OCI-LY7 (cell line): ENCODE measurements at regions not wholly inside any gene's neighbourhood (a gene's known extent, or its start where the extent isn't known, plus 50 kb on each side); places are given as distances from the start of the nearest gene placed in this dataset.

ENCODE experiments used
- BruUV-seq: library from RNA; stranded (reverse); fragments of 400-500 nt; replicated peaks from 2 replicates; lab custom pipeline; 2021; lab: Mats Ljungman, UMichigan
- CTCF ChIA-PET: fragments of 300-600 bp; sonication (Branson Sonifier 250); formaldehyde crosslinking; loops from one replicate; lab custom pipeline; 2022; ENCODE audit warnings: antibody characterized with exemption; ENCODE audit not compliant: unreplicated experiment; lab: Charles Lee
- POLR2A ChIA-PET: fragments of 300-600 bp; sonication (Branson Sonifier 250); formaldehyde crosslinking; loops from one replicate; lab custom pipeline; 2022; ENCODE audit warnings: antibody characterized with exemption; lab: Charles Lee
- DNase-seq: peaks from one replicate; pipeline ENCODE4 v3.0.0-alpha.2; 2015; ENCODE audit warnings: low spot score
- H2AFZ ChIP-seq: fragments of 200-600 bp; sonication (generic), shearing (Covaris generic); 2 replicates; pipeline ENCODE4 v1.6.1; 2014; ENCODE audit warnings: mild to moderate bottlenecking, antibody characterized with exemption, low read length, moderate library complexity
- H3K27ac ChIP-seq: fragments of 200-600 bp; sonication (generic); 2 replicates; pipeline ENCODE4 v1.5.1; 2014; ENCODE audit warnings: mixed run types, low read depth, mild to moderate bottlenecking, moderate library complexity, low read length, inconsistent platforms; ENCODE audit not compliant: poor library complexity, severe bottlenecking
- H3K36me3 ChIP-seq: fragments of 200-600 bp; sonication (generic); 2 replicates; pipeline ENCODE4 v1.6.1; 2014; ENCODE audit warnings: mild to moderate bottlenecking, antibody characterized with exemption, low read length, moderate library complexity, mixed read lengths; ENCODE audit not compliant: insufficient read depth
- H3K4me1 ChIP-seq: fragments of 200-600 bp; sonication (generic); 2 replicates; pipeline ENCODE4 v1.5.1; 2014; ENCODE audit warnings: mild to moderate bottlenecking, low read length; ENCODE audit not compliant: insufficient read depth, poor library complexity, severe bottlenecking
- H3K4me2 ChIP-seq: fragments of 200-600 bp; sonication (generic); 2 replicates; pipeline ENCODE4 v1.6.1; 2014; ENCODE audit warnings: mild to moderate bottlenecking, low read length
- H3K4me3 ChIP-seq: fragments of 200-600 bp; sonication (generic); 2 replicates; pipeline ENCODE4 v1.5.1; 2014; ENCODE audit warnings: mild to moderate bottlenecking, low read depth, low read length; ENCODE audit not compliant: poor library complexity, severe bottlenecking
- H3K79me2 ChIP-seq: fragments of 200-600 bp; sonication (generic); 2 replicates; pipeline ENCODE4 v1.6.1; 2016; ENCODE audit warnings: low read depth, mild to moderate bottlenecking, low read length, moderate library complexity, mixed read lengths; ENCODE audit not compliant: insufficient read depth
- H3K9me2 ChIP-seq: fragments of 200-600 bp; sonication (generic); 2 replicates; pipeline ENCODE4 v1.6.1; 2016; ENCODE audit warnings: mild to moderate bottlenecking, low read length, mixed read lengths; ENCODE audit not compliant: insufficient read depth
- H3K9me3 ChIP-seq: fragments of 200-600 bp; sonication (generic); 2 replicates; pipeline ENCODE4 v1.6.1; 2014; ENCODE audit warnings: mild to moderate bottlenecking, mixed run types, low read length, mixed read lengths
- H4K20me1 ChIP-seq: fragments of 200-600 bp; sonication (generic); 2 replicates; pipeline ENCODE4 v1.6.1; 2014; ENCODE audit warnings: mild to moderate bottlenecking, antibody characterized with exemption, low read length, moderate library complexity, mixed read lengths; ENCODE audit not compliant: insufficient read depth
- CTCF ChIP-seq: fragments of 200-600 bp; sonication (generic); conservative IDR thresholded peaks from 2 replicates; pipeline ENCODE4 v1.5.1; 2014; ENCODE audit warnings: mild to moderate bottlenecking, antibody characterized with exemption, low read length, moderate library complexity, mixed read lengths
- EZH2phosphoT487 ChIP-seq: fragments of 200-600 bp; sonication (generic); IDR thresholded peaks from 2 replicates; pipeline ENCODE4 v1.6.1; 2018; ENCODE audit warnings: low read depth, borderline replicate concordance, mild to moderate bottlenecking, mixed run types, antibody characterized with exemption, low read length, moderate library complexity, mixed read lengths
- intact Hi-C: fragments of 100-400 bp; cut with micrococcal nuclease; formaldehyde crosslinking; loops from one replicate; pipeline ENCODE4 v1.10.0; 2022; ENCODE audit not compliant: unreplicated experiment

- CTCF ChIA-PET: no interaction called here
- intact Hi-C loops: no loop called here
- Histone ChIP-seq H3K79me2 (no peaks in the 10 kb centered on the region), H3K9me3 (no peaks in the 10 kb centered on the region), H2AFZ (no peak overlapping the region), H3K4me3 (no peak overlapping the region), H4K20me1 (no peaks in the 10 kb centered on the region), H3K27ac (no peak overlapping the region), H3K9me2 (no peaks in the 10 kb centered on the region), H3K36me3 (no peaks in the 10 kb centered on the region), H3K4me2 (no peak overlapping the region), H3K4me1 (no peaks in the 10 kb centered on the region)
- POLR2A ChIA-PET: no interaction called here
- no peak for DNase-seq
- no TSS peak for BruUV-seq
- TF ChIP-seq EZH2phosphoT487 (no peak), CTCF (no peak)
Observed at GRCh38 chr17:33499040-33499439, 205.9 kb upstream of the ASIC2 start.

- Histone ChIP-seq H3K4me1 (no peaks in the 10 kb centered on the region), H3K9me3 (no peaks in the 10 kb centered on the region), H3K36me3 (no peaks in the 10 kb centered on the region), H4K20me1 (no peaks in the 10 kb centered on the region), H3K9me2 (no peaks in the 10 kb centered on the region), H3K79me2 (no peaks in the 10 kb centered on the region), H3K27ac (no peak overlapping the region), H3K4me2 (no peak overlapping the region), H3K4me3 (no peak overlapping the region), H2AFZ (no peak overlapping the region)
- ChIA-PET POLR2A (no interaction called here), CTCF (no interaction called here)
- BruUV-seq: no TSS peak
- TF ChIP-seq CTCF (no peak), EZH2phosphoT487 (no peak)
- no peak for DNase-seq
- intact Hi-C loops: no loop called here
Observed at GRCh38 chr17:33500151-33500550, 207.1 kb upstream of the ASIC2 start.

GRCh38 chr17:33501185-33501584 is 208.1 kb upstream of the ASIC2 start:
- H3K4me1 ChIP-seq: no peaks in the 10 kb centered on the region
- H4K20me1 ChIP-seq: no peaks in the 10 kb centered on the region
- no peaks in the 10 kb centered on the region for H3K9me3 ChIP-seq
- no peaks in the 10 kb centered on the region for H3K9me2 ChIP-seq
- ChIA-PET POLR2A (no interaction called here), CTCF (no interaction called here)
- BruUV-seq: no TSS peak
- intact Hi-C loops: no loop called here
- no peak overlapping the region for H3K27ac ChIP-seq
- TF ChIP-seq CTCF (no peak), EZH2phosphoT487 (no peak)
- H3K79me2 ChIP-seq: no peaks in the 10 kb centered on the region
- no peak overlapping the region for H3K4me2 ChIP-seq
- no peak overlapping the region for H2AFZ ChIP-seq
- no peak for DNase-seq
- H3K4me3 ChIP-seq: no peak overlapping the region
- no peaks in the 10 kb centered on the region for H3K36me3 ChIP-seq
